Astrocyte of the spinal cord (primary cell): ENCODE measurements at regions not wholly inside any gene's neighbourhood (a gene's known extent, or its start where the extent isn't known, plus 50 kb on each side); places are given as distances from the start of the nearest gene placed in this dataset.

Source experiments
- DNase-seq: peaks from one replicate; pipeline ENCODE4 v3.0.0; 2011; ENCODE audit warnings: low read depth, low spot score
- H3K4me3 ChIP-seq: 2 replicates; pipeline ENCODE4 v1.5.1; 2011; ENCODE audit warnings: low read depth, mild to moderate bottlenecking, low read length, moderate library complexity
- CTCF ChIP-seq: IDR thresholded peaks from 2 replicates; pipeline ENCODE4 v1.5.1; 2012; ENCODE audit warnings: low read depth, mild to moderate bottlenecking, low read length, inconsistent platforms
- in situ Hi-C: cut with HindIII; loops from 2 replicates; pipeline ENCODE4 v1.10.0; 2017; ENCODE audit warnings: low sequenced_read_pairs

GRCh38 chr18:31235856-31236255 is 73.2 kb upstream of the DSC1 start:
- TF ChIP-seq CTCF, result no peak
- in situ Hi-C loops, result no loop called here
- H3K4me3 ChIP-seq, result no peak overlapping the region

GRCh38 chr18:31237142-31237541 is 74.5 kb upstream of the DSC1 start:
- no peak for DNase-seq
- no peak for TF ChIP-seq CTCF
- H3K4me3 ChIP-seq, result no peak overlapping the region
- in situ Hi-C loops, result no loop called here

More at GRCh38 chr18:31235856-31236255, 73.2 kb upstream of the DSC1 start:
- DNase-seq, result no peak

GRCh38 chr18:31241425-31241824 is 76.5 kb upstream of the DSG1 start:
- in situ Hi-C loops, result no loop called here
- DNase-seq, result no peak

GRCh38 chr18:31241900-31242409 is 76.0 kb upstream of the DSG1 start:
- in situ Hi-C loops, result no loop called here
- no peak for DNase-seq
- no peak overlapping the region for H3K4me3 ChIP-seq
- TF ChIP-seq CTCF, result peak; percentile 59

More at GRCh38 chr18:31241425-31241824, 76.5 kb upstream of the DSG1 start:
- H3K4me3 ChIP-seq, result no peak overlapping the region
- TF ChIP-seq CTCF, result no peak

- in situ Hi-C loops, result no loop called here
- DNase-seq, result no peak
- no peak overlapping the region for H3K4me3 ChIP-seq
- TF ChIP-seq CTCF, result no peak
Measured at GRCh38 chr18:31243740-31244512, 74.0 kb upstream of the DSG1 start.

- no peak for DNase-seq
- in situ Hi-C loops, result no loop called here
- TF ChIP-seq CTCF, result no peak
- H3K4me3 ChIP-seq, result no peak overlapping the region
Measured at GRCh38 chr18:31244771-31245394, 73.1 kb upstream of the DSG1 start.
